Stimulated activated naive CD4-positive, alpha-beta T cell (primary cell): ENCODE measurements at regions not wholly inside any gene's neighbourhood (a gene's known extent, or its start where the extent isn't known, plus 50 kb on each side); places are given as distances from the start of the nearest gene placed in this dataset.
"Not testable (repeated sequence)": the region's sequence is repeated elsewhere in the genome, so short reads cannot be mapped to it uniquely, and the experiment has no call there.

Experiments used
- DNase-seq, 6 experiments: peaks; one replicate each; lab custom pipeline; 2025; lab: John Stamatoyannopoulos, UW

DNA sequence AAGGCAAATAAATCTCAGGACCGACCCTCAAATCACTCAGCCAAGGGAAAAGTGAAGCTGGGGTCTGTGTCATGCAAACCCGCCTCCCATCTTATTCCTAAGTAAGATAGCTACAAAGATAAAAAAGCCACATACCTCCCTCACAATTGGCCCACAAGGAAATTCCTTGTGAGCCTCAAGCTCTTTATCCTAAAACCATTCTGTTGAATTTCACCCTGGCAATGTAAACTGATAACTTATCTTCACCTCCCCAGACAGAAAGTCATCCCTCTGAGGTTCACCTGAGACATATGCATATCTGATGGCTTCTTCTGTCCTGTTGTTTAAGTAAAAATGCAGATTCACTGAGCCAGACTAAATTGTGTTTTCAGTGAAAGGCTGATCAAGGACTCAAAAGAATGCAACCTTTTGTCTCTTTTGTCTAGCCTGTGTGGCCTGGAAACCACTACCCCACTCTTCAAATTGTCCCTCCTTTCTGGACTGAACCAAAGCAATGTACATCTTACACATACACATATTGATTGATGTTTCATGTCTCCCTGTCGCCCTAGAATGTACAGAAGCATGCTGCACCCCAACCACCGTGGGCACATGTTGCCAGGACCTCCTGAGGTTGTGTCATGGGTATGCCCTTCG is 91.3 kb downstream of the MFAP3L start:
- no peak for DNase-seq

DNA sequence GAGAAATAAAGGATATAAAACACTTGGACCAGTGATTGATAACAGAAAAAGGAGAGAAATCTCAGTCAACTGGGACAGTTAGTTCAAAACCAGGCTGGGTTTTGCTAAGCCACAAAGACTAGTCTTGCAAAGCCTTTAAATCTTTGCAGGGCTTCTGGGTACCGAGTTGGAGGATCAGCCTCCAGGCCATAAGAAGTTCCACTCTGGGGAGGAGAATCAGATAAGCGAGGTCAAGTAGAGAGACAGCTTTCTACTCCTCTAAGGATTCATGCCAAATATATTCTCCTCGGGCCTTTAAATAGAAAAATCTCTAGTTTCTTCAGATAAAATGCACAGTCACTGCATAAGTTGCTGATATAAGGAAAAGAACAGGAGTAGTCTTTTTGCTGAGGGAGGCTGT is 92.7 kb downstream of the MFAP3L start:
- DNase-seq = no peak

DNA sequence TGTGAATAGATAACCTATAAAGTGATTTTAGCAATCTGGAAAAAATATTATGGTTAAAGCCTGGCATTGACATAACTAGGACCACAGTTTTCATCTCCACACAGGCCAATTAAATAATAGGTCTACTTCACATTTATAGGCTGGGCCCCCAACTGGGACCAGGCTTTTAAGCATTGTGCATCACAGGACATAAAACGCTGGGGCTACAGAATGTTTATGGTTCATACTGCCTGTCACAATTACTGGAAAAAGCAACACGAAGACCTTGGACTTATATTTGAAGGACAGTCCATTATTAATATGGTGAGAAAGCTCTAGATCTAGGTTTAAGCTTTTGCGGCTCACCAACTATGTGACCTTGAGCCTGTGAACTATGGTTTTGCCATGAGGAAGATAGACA is 94.2 kb downstream of the MFAP3L start:
- no peak for DNase-seq

DNA sequence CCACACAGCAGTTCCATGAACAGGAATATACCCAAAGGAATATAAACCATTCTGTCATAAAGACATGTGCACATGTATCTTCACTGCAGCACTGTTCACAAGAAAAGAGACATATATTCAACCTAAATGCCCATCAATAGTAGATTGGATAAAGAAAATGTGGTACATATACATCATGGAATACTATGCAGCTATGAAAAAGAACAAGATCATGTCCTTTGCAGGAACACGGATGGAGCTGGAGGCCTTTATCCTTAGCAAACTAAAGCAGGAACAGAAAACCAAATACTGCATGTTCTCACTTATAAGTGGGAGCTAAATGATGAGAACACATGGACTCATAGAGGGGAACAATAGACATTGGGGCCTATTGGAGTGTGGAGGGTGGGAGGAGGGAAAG is 95.4 kb downstream of the MFAP3L start:
- DNase-seq = not testable (repeated sequence)

DNA sequence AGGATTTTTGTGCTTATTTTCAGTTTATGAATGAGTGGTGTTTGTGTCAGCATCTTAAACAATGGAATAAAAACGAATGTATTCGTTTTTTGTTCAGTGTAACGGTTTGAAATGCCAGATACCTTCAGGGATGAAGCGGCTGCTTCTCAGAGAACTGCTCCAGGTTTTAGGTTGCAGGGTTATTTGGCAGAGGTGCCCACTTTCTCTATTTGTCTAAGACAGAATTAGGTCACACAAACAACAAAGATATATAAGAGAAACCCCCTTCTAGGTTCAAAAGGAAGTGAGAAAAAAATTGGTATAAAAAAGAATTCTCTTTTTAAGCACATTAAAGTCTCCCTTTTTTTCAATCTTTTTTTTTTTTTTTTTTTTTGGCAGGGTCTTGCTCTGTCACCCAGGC is 98.9 kb downstream of the MFAP3L start:
- DNase-seq = no peak

GRCh38 chr4:169925678-169926077 is 100.5 kb downstream of the MFAP3L start:
- no peak for DNase-seq

- no peak for DNase-seq
Observed at GRCh38 chr4:169922632-169923276, 103.4 kb downstream of the MFAP3L start.

DNA sequence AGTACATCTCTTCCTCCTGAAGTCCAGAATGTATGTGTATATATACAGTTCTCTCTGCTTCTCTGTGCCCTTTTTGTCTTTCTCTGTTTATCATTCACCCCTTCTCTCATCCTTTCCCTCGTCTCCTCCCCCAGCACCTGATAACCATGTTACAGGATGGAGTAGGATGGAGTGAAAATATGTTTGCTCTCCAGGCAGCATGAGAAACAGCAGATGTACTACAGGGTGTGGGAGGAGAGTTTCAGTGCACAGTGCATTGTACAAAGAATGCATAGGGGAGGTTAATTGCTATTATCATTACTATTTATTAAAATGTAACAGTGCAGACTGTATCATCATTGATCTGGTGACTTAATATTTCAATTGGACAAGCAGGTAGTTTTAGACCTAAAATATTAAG is 104.5 kb downstream of the MFAP3L start:
- DNase-seq = no peak

- no peak for DNase-seq
Observed at GRCh38 chr4:169921237-169921636, 105.0 kb downstream of the MFAP3L start.

GRCh38 chr4:169919194-169920124 is 106.7 kb downstream of the MFAP3L start:
- not testable (repeated sequence) for DNase-seq

GRCh38 chr4:169915545-169915944 is 110.7 kb downstream of the MFAP3L start:
- DNase-seq = no peak

DNA sequence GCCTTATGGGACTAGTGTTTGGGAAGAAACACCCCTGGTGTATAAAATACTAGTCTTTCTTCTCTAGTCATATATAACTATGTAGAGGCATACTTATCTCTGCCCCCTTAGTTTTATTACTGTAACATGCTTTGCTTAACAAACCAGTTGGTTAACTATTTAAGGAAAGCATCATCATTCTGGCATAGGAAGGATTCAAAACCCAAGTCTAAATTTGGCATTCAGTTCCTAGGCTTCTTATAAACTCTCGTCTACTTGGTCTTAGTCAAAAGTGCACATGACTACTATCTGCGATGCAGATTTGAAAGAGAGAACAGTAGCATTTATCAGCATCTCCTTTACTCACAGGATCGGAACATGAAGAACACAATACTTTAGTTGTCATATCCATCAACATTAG is 111.3 kb downstream of the MFAP3L start:
- no peak for DNase-seq

DNA sequence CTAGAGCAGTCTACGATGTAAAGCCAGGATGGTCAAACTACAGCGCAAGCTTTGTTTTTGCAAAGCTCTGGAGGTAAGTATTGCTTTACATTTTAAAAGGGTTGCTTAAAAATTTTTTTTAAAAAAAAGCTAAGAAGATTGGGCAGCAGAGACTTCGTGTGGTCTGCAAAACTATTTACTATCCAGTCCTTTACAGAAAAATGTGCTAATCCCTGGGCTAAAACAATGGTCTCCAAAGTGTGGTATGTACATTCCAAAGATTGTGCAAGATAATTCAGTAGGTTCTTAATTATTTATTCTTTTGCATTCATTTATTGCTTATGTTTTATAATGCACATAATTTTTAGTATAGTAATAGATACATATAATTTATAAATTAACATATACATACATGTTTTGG is 113.2 kb downstream of the MFAP3L start:
- no peak for DNase-seq

GRCh38 chr4:169909897-169910296 is 116.3 kb downstream of the MFAP3L start:
- DNase-seq = no peak

- DNase-seq = no peak
Observed at GRCh38 chr4:169909479-169909878, 116.7 kb downstream of the MFAP3L start.

DNA sequence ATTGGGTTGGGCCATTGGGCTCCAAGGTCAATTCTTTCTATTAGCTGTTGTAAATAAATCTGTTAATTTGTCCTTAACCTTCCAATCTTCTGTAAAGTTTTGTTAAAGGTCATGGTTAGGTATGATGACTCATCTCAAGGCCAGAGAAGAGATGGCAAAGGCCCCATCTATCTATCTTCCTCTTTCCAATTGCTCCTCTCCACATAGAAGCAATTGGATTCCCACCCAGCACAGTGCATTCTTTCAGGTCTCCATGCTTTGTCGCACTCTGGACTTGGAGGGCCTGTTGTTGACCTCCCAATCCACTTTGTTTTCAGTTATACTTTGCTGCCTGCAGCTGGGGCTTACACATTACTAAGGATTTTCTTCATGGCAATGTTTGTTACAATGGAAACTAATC is 118.5 kb downstream of the MFAP3L start:
- DNase-seq = no peak

DNA sequence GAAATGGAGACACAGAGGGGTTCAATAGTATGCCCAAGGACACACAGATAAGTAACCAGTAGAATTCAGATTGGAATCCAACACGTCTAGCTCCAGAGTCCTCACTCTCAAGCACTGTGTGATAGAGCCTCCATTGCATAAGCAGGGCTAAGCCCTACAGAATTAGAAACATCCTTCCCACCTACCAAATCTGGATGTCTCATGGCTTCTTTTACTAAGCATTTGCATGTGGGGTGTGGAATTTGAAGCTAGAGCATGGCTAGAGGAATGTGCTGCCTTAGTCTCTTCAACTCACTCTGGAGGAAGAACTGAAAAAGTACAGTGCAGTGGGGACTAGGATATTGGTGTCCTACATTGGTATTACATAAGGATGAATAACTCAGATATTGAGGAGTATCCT is 119.4 kb downstream of the MFAP3L start:
- DNase-seq = no peak

- no peak for DNase-seq
Observed at GRCh38 chr4:169906104-169906503, 120.1 kb downstream of the MFAP3L start.

DNA sequence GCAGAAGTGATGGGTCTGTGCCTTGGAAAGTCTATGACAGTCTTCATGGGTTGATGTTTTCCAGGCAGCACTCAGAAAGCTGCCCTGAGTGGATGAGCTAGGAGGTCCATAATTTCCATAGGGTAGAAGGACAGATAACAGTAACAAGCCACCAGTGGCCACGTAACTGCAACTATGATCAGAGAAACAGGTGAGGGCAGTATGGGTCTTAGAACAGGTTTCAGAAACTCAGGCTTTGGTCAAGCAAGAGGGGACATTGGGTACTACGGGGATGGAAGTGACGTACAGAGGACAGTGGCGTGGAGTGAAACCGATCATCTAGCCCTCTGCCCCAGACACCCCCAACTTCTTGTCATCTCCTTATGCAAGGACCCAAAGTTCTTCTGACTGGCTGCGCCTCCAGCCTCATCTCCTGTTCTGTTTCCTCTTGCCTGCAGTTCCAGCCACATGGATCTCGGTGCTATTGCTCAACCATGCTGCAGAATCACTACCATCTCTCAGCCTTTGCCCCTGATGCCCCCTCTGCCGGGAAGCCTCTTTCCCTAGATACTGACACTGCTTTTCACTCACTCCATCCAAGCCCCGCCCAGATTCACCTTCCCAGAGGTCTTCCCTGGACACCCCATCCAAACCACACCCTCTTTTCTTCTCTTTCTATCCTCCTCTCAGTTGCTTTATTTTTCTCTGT is 123.4 kb downstream of the MFAP3L start:
- no peak for DNase-seq

DNA sequence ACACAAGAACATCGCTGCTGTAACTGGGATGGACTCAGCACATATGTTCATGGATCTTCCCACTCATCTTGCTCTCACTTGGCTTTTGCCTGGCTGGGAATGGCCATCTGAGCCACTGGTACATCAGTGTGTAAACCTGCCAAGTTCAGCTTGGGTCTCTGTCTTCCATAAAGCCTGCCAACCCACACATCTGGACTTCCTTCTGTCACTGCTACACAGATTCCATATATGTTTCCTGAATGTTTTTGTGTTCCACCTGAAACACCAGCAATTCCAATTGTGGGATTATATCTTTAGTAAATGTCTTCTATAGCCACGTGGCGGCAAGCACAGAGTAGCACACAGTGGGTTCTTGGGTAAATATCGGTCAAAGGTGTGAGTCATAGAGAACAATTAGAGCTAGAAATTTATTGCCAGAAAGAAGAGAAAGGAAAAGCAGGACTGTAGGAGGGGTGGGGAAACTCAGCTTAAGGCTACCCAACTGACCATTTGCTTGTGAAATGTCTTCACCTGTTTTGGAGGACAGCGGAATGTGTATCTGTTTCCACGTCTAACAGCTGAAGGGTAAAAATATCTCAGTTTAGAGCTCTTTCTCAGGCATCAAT is 125.9 kb downstream of the MFAP3L start:
- no peak for DNase-seq

DNA sequence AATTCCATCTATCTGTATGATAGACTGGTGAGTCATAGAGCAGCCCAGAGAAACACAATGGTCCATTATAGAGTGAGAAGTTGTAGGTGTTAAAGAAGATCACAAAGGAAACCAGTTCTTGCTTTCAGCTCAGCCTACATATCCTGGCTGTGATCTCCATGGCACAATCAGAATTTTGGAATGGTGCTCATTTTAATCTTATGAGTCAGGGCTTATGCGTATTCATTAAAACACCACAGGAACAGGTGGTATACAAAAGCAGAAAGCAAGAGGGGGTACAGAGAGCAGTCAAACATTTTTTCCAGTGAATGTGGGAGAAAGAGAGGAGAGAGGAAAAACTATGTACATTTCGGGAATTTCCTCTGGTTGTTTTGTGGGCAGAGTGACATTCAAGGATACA is 126.9 kb downstream of the MFAP3L start:
- DNase-seq = no peak

DNA sequence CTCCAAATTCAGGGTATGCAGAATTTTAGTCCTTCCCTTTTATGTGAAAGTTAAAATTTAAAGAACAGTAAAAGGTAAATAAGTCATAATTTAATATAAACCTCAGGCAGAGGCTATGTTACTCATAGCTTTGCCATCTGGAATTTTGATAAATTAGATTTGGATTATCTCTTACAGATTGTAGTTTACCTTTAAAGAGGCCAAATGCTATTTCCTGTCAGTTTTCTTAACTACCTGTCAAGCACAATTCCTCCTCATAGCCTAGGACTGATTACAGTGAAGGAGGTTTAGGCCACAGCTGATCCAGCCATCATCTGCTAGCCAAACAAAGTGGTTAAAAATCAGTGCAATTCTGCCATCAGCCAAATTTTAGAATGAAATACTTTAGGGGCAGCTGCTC is 128.1 kb downstream of the MFAP3L start:
- DNase-seq = no peak
